ENCODE measurements at regions not wholly inside any gene's neighbourhood (a gene's known extent, or its start where the extent isn't known, plus 50 kb on each side); places are given as distances from the start of the nearest gene placed in this dataset.

DNA sequence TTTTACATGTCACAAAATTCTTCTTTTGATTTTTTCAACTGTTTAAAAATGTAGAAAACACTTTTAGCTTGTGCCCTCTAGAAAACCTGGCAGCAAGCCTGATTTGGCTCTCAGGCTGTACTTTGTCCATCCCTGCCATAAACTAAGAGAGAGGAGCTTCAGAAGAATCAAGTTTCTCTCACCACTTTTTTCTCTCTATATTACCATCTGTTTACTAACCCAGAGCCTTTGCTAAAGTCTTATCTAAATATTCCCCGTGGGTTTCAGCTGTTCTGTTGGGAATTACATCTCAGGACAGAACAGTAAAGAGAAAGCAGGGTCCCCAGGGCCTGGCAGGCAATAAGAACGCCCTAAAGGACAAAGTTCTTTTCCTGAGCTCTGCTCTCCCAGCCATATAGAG is 409.1 kb upstream of the CRIM1 start:
- no peak for DNase-seq (ENCODE audit: low read depth in 2 of 2)

DNA sequence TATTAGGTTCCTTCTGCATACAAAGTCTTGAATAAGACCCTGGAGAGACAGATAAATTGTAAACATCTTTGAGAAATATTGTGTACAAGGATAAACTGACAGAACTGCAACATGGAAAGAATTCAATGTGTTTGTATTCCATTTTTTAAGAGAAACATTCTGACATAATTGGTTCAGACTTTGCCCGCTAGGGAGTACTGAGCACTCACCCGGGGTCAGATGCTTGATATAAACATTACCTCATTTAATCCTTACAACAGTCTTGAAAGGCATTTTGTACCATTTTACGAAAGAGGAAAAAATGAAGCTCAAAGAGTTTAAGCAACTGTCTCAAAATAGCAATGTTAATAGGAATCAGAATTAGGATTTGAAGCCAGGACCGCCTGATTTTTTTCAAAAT is 416.7 kb upstream of the CRIM1 start:
- no peak for DNase-seq (ENCODE audit: low read depth in 2 of 2)

DNA sequence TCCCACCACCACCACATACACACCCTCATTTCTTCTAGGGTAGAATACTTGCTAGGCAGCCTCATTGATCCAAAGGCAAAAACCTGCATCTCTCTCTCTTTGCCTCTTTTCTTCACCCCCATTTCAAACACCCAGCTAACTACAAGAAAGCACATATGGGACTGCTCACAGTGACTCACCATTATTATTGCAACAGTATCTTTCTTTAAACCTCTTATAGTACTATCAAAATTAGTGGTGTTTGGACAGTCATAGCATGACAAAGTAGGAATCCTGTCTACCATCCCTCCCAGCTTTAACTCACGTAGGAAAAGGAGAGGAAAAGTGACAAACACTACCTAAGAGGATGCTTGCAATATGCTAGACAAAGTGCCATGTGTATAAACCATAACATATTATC is 422.5 kb upstream of the CRIM1 start:
- no peak for DNase-seq (ENCODE audit: low read depth in 2 of 2)

- DNase-seq (ENCODE audit: low read depth in 2 of 2), result no peak
These were observed 423.2 kb upstream of the CRIM1 start for GRCh38 chr2:35932276-35932963.

DNA sequence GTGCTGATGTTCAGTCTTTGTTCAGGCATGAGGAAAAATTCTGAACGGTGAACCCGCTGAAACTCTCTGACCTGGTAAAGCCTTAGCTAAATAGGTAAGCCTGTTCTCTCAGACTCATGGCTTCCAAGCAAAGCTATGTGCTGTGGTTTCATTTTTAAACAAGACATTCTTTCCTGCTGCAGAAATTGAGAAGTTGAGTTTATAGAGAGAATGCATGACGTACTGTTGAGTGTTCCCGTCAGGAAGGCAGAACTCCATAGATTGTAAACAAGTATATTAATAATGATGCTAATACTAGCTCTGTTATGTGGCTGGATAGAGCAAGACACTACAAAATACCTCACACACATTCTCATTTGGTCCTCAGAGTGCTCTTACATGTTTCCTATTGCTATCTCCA is 424.0 kb upstream of the CRIM1 start:
- no peak for DNase-seq (ENCODE audit: low read depth in 2 of 2)

GRCh38 chr2:35931115-35931514 is 424.5 kb upstream of the CRIM1 start:
- no peak for DNase-seq (ENCODE audit: low read depth in 2 of 2)

GRCh38 chr2:35929551-35929950 is 426.0 kb upstream of the CRIM1 start:
- DNase-seq (ENCODE audit: low read depth in 2 of 2), result no peak

GRCh38 chr2:35920061-35920460 is 435.5 kb upstream of the CRIM1 start:
- no peak for DNase-seq (ENCODE audit: low read depth in 2 of 2)

GRCh38 chr2:35915261-35915660 is 440.3 kb upstream of the CRIM1 start:
- DNase-seq (ENCODE audit: low read depth in 2 of 2), result no peak

- no peak for DNase-seq (ENCODE audit: low read depth in 2 of 2)
These were observed 463.6 kb upstream of the CRIM1 start for GRCh38 chr2:35891936-35892335.

DNA sequence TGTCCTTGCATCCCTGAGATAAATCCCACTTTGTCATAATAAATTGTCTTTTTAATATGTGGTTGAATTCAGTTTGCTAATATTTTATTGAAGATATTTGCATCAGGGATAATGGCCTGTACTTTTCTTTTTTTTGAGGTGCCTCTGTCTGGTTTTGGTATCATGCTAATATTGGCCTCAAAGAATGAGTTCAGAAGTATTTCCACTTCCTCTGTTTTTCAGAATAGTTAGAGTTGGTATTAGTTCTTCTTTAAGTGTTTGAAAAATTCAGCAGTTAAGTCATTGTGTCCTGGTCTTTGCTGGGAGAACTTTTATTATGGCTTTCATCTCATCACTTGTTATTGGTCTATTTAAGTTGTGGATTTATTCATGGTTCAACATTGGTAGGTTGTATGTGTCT is 464.1 kb upstream of the CRIM1 start:
- no peak for DNase-seq (ENCODE audit: low read depth in 2 of 2)

GRCh38 chr2:35887146-35887545 is 468.4 kb upstream of the CRIM1 start:
- DNase-seq (ENCODE audit: low read depth in 2 of 2), result no peak

GRCh38 chr2:35873921-35874320 is 481.7 kb upstream of the CRIM1 start:
- no peak for DNase-seq (ENCODE audit: low read depth in 2 of 2)

GRCh38 chr2:35871672-35872071 is 483.9 kb upstream of the CRIM1 start:
- no peak for DNase-seq (ENCODE audit: low read depth in 2 of 2)

DNA sequence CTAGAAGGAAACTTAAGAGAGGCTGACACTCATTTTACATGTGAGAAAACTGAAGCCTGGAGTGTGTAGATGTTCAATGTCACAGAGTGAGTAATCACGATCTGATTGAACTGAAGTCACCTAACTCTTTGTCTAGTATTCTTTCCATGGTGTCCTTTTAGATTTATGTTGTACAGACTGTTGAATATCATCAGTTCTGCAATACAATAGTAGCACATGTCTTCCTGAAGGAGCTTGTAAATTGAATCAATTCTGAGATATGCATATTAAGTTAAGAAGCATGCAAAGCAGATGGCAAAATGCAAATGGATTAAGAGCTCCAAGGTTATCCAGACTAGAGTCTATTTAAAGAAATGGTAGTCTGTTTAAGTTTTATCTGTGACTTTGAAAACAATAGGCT is 484.9 kb upstream of the CRIM1 start:
- no peak for DNase-seq (ENCODE audit: low read depth in 2 of 2)

DNA sequence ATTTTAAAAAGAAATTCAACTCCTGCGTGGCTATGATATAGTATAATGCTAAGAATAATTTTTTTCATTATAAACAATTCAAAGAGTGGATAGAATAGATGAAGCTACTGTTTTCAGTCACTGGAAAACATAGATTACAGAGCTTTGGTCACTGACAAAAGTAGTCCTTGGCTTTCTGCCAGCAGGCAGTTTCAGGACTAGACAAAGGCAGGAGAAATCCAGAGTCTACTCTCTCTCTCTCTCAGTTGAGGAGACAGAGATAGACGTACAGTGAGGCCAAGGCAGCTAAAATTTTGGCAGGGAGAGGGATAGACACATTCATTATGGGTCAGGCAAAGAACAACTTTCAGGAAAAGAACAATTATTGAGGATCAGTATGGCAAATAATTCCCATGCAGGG is 491.4 kb upstream of the CRIM1 start:
- DNase-seq (ENCODE audit: low read depth in 2 of 2), result no peak

DNA sequence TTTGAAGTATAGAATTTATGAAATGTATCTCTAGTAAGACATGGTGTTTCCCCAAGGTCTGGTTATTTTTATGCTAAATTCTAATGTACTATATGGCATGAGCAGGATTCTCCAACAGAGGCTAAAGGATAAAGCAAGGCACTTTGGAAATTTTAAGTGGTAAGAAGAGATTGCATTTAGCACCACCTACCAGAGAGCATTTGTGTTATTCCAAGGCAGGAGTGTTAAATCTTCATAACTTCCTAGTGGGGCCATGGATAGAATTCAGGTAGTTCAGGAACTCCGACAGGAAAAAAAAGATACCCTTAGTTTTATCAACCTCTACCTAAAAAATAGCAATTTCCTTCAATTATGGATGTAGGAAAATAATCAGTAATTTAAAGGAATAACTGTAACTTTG is 497.4 kb upstream of the CRIM1 start:
- DNase-seq (ENCODE audit: low read depth in 2 of 2), result no peak

GRCh38 chr2:35857498-35857897 is 498.1 kb upstream of the CRIM1 start:
- DNase-seq (ENCODE audit: low read depth in 2 of 2), result no peak

DNA sequence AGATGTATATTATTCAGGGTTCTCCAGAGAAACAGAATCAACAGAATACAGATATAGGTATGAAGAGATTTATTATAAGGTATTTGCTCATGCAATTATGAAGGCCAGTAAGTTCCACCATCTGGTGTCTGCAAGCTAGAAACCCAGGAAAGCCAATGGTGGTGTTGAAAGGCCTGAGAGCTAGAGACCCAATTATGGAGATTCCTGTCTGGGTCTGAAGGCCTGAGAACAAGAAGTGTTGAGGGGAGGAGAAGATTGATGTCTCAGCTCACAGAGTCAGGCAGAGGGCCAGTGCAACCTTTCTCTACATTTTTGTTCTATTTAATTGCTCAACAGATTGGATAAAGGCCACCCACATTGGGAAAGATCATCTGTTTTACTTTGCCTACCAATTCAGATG is 524.2 kb upstream of the CRIM1 start:
- no peak for DNase-seq (ENCODE audit: low read depth in 2 of 2)

DNA sequence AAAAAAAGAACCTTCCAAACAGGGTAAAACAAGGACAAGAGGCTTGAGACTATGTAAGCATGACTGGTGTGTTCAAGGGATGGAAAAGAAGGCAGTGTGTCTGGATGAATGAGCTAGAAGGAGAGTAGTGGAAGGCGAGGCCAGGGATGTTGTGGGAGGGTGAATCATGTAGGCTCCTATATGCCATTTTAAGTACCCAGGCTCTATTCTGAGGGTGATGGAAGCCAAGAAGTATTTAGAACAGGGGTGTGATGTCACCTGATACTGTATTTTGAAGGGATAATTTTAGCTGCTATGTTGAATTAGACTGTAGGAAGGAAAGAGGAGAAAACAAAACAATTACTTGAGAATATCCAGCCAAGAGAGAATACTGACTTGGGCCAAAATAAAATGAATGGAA is 524.7 kb upstream of the CRIM1 start:
- DNase-seq (ENCODE audit: low read depth in 2 of 2), result no peak

- no peak for DNase-seq (ENCODE audit: low read depth in 2 of 2)
These were observed 528.5 kb upstream of the CRIM1 start for GRCh38 chr2:35827086-35827485.

DNA sequence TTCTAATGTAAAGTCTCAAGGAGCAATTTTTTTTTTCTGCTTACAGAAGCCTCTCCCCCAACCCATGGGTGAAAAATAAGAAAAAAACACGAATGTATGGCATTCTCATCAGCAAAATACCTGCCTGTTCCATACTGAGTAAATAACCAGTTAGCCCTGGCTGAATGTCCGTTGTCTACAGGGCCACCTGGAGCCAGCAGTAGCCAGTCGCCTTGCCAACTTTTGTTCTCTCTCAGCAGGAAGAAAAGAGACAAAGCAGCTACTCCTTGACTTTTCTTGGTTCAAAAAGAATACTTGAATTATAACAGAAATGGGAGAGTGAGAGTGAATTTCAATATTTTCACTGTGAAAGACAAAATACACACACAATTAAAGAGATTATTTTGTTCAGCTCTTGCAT is 532.9 kb upstream of the CRIM1 start:
- DNase-seq (ENCODE audit: low read depth in 2 of 2), result no peak

- DNase-seq (ENCODE audit: low read depth in 2 of 2), result no peak
These were observed 533.9 kb upstream of the CRIM1 start for GRCh38 chr2:35821675-35822074.

DNA sequence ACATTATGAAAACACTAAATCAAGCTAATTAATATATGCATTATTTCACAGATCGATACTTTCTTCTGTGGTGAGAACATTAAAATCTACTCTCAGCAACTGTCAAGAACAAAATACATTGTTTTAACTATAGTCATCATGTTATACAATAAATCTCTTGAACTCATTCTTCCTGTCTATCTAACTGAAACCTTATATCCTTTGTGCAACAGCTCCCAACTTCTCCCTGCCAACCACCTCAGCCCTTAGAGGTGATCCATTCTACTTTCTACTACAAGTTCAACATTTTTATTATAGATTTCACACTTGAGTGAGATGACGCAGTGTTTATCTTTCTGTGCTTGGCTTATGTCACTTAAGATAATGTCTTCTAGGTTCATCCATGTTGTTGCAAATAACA is 535.2 kb upstream of the CRIM1 start:
- no peak for DNase-seq (ENCODE audit: low read depth in 2 of 2)

Data from stimulated activated CD4-positive, alpha-beta T cell treated with anti-CD3 and anti-CD28 coated beads, Interleukin-4, amount 100 ng/mL, for 48 hours (primary cell).